H9 (cell line): ENCODE measurements at regions not wholly inside any gene's neighbourhood (a gene's known extent, or its start where the extent isn't known, plus 50 kb on each side); places are given as distances from the start of the nearest gene placed in this dataset.

ENCODE experiments used
- DNase-seq: peaks from one replicate; pipeline ENCODE4 v3.0.0-alpha.2; 2017
- H2AFZ ChIP-seq: one replicate; pipeline ENCODE4 v1.6.1; 2013; ENCODE audit warnings: mild to moderate bottlenecking, low read length, control low read depth, moderate library complexity
- H2AK5ac ChIP-seq: 2 replicates; pipeline ENCODE4 v1.6.1; 2013; ENCODE audit warnings: low read length, control low read depth, mixed read lengths; ENCODE audit not compliant: insufficient read length
- H2BK120ac ChIP-seq: one replicate; pipeline ENCODE4 v1.6.1; 2013; ENCODE audit warnings: low read depth, mild to moderate bottlenecking, low read length, control low read depth, inconsistent platforms; ENCODE audit not compliant: poor library complexity, severe bottlenecking
- H2BK12ac ChIP-seq: 2 replicates; pipeline ENCODE4 v1.6.1; 2013; ENCODE audit warnings: low read length, control low read depth, mixed read lengths, low read depth; ENCODE audit not compliant: insufficient read length
- H2BK15ac ChIP-seq: 2 replicates; pipeline ENCODE4 v1.6.1; 2013; ENCODE audit warnings: low read depth, low read length, control low read depth
- H2BK20ac ChIP-seq: one replicate; pipeline ENCODE4 v1.6.1; 2013; ENCODE audit warnings: low read depth, mild to moderate bottlenecking, low read length, control low read depth, inconsistent platforms; ENCODE audit not compliant: poor library complexity, severe bottlenecking
- H2BK5ac ChIP-seq: 2 replicates; pipeline ENCODE4 v1.6.1; 2013; ENCODE audit warnings: low read length, control low read depth, mixed read lengths; ENCODE audit not compliant: insufficient read length
- H3K14ac ChIP-seq: 2 replicates; pipeline ENCODE4 v1.6.1; 2013; ENCODE audit warnings: low read length, control low read depth; ENCODE audit not compliant: insufficient read depth
- H3K18ac ChIP-seq: 2 replicates; pipeline ENCODE4 v1.6.1; 2013; ENCODE audit warnings: low read depth, mild to moderate bottlenecking, mixed read lengths, low read length, control low read depth; ENCODE audit not compliant: insufficient read length
- H3K23ac ChIP-seq: 2 replicates; pipeline ENCODE4 v1.6.1; 2013; ENCODE audit warnings: low read length, control low read depth, mixed read lengths, low read depth; ENCODE audit not compliant: insufficient read length
- H3K23me2 ChIP-seq: 2 replicates; pipeline ENCODE4 v1.6.1; 2013; ENCODE audit warnings: low read depth, mild to moderate bottlenecking, mixed read lengths, low read length, control low read depth; ENCODE audit not compliant: insufficient read length, poor library complexity, severe bottlenecking
- H3K27ac ChIP-seq: 2 replicates; pipeline ENCODE4 v1.5.1; 2013; ENCODE audit warnings: low read length, control low read depth, mixed read lengths, low read depth; ENCODE audit not compliant: insufficient read length
- H3K27me3 ChIP-seq: 2 replicates; pipeline ENCODE4 v1.6.1; 2013; ENCODE audit warnings: low read length, control low read depth, inconsistent platforms; ENCODE audit not compliant: insufficient read depth
- H3K4ac ChIP-seq: 2 replicates; pipeline ENCODE4 v1.6.1; 2013; ENCODE audit warnings: low read depth, mild to moderate bottlenecking, control low read depth, inconsistent platforms, low read length, moderate library complexity
- H3K4me1 ChIP-seq: 2 replicates; pipeline ENCODE4 v1.6.1; 2013; ENCODE audit warnings: low read length, control low read depth, inconsistent platforms; ENCODE audit not compliant: insufficient read depth
- H3K4me2 ChIP-seq: 2 replicates; pipeline ENCODE4 v1.6.1; 2013; ENCODE audit warnings: low read length, control low read depth, mixed read lengths; ENCODE audit not compliant: insufficient read length, insufficient read depth
- H3K56ac ChIP-seq: 2 replicates; pipeline ENCODE4 v1.6.1; 2013; ENCODE audit warnings: low read depth, mild to moderate bottlenecking, mixed read lengths, low read length, control low read depth; ENCODE audit not compliant: insufficient read length
- H3K79me1 ChIP-seq: 2 replicates; pipeline ENCODE4 v1.6.1; 2013; ENCODE audit warnings: low read depth, mild to moderate bottlenecking, moderate library complexity, low read length, control low read depth, inconsistent platforms; ENCODE audit not compliant: insufficient read depth, poor library complexity, severe bottlenecking
- H3K79me2 ChIP-seq: 2 replicates; pipeline ENCODE4 v1.6.1; 2013; ENCODE audit warnings: low read length, control low read depth, inconsistent platforms; ENCODE audit not compliant: insufficient read depth
- H3K9ac ChIP-seq: 2 replicates; pipeline ENCODE4 v1.6.1; 2013; ENCODE audit warnings: low read length, control low read depth, mixed read lengths; ENCODE audit not compliant: insufficient read length; ENCODE audit errors: extremely low read depth
- H3K9me3 ChIP-seq: one replicate; pipeline ENCODE4 v1.6.1; 2013; ENCODE audit warnings: low read depth, low read length, inconsistent platforms; ENCODE audit not compliant: control insufficient read depth
- H3T11ph ChIP-seq: one replicate; pipeline ENCODE4 v1.6.1; 2013; ENCODE audit warnings: mild to moderate bottlenecking, low read length, control low read depth, inconsistent platforms
- H4K20me1 ChIP-seq: one replicate; pipeline ENCODE4 v1.6.1; 2013; ENCODE audit not compliant: control insufficient read depth, insufficient read length, insufficient read depth
- H4K5ac ChIP-seq: 2 replicates; pipeline ENCODE4 v1.6.1; 2013; ENCODE audit warnings: low read depth, mild to moderate bottlenecking, mixed read lengths, low read length, control low read depth; ENCODE audit not compliant: insufficient read length
- H4K8ac ChIP-seq: replicated peaks from 2 replicates; pipeline ENCODE4 v1.6.1; 2013; ENCODE audit warnings: low read length, control low read depth, mixed read lengths, low read depth; ENCODE audit not compliant: insufficient read length
- H4K91ac ChIP-seq: 2 replicates; pipeline ENCODE4 v1.6.1; 2013; ENCODE audit warnings: low read depth, mild to moderate bottlenecking, moderate library complexity, mixed read lengths, low read length, control low read depth; ENCODE audit not compliant: insufficient read length
- H3K27ac Mint-ChIP-seq, 3 experiments: 2 replicates in 2 of 3; 3 replicates in 1 of 3; pipeline ENCODE4 v1.8.0; 2020 to 2021; ENCODE audit warnings: mixed read lengths in 3 of 3, mild to moderate bottlenecking in 1 of 3, moderate library complexity in 1 of 3
- H3K27me3 Mint-ChIP-seq: 2 replicates; pipeline ENCODE4 v1.8.0; 2021; ENCODE audit warnings: low read depth, mild to moderate bottlenecking, moderate library complexity, mixed read lengths
- H3K36me3 Mint-ChIP-seq, 3 experiments: 2 replicates in 2 of 3; 3 replicates in 1 of 3; pipeline ENCODE4 v1.8.0; 2020 to 2021; ENCODE audit warnings: low read depth in 3 of 3, mixed read lengths in 3 of 3; ENCODE audit not compliant: insufficient read depth in 1 of 3
- H3K4me1 Mint-ChIP-seq, 2 experiments: 2 replicates each; pipeline ENCODE4 v1.8.0; 2020; ENCODE audit warnings: mixed read lengths in 2 of 2
- H3K4me3 Mint-ChIP-seq, 2 experiments: 2 replicates in 1 of 2; 3 replicates in 1 of 2; pipeline ENCODE4 v1.8.0; 2020 to 2021; ENCODE audit warnings: mild to moderate bottlenecking in 2 of 2, mixed read lengths in 2 of 2, moderate library complexity in 1 of 2
- H3K9me3 Mint-ChIP-seq, 2 experiments: 2 replicates in 1 of 2; 3 replicates in 1 of 2; pipeline ENCODE4 v1.8.0; 2020; ENCODE audit warnings: mild to moderate bottlenecking in 2 of 2, mixed read lengths in 2 of 2, moderate library complexity in 1 of 2
- WGBS: extraction: QIAGEN DNeasy Blood & Tissue Kit; methylation state at CpG from one replicate; pipeline ENCODE4 v1.1.7; 2013; ENCODE audit warnings: missing lambda C conversion rate, low lambda C conversion rate, mixed read lengths; ENCODE audit not compliant: insufficient read length; ENCODE audit errors: extremely low coverage; 5-methylcytosine and 5-hydroxymethylcytosine counted together
- TF ChIP-seq, protein P1 (sequence below): fragments of 200-600 bp; sonication (generic); conservative IDR thresholded peaks from 3 replicates; pipeline ENCODE4 v1.8.0; 2021; ENCODE audit warnings: antibody characterized with exemption, mild to moderate bottlenecking

DNA sequence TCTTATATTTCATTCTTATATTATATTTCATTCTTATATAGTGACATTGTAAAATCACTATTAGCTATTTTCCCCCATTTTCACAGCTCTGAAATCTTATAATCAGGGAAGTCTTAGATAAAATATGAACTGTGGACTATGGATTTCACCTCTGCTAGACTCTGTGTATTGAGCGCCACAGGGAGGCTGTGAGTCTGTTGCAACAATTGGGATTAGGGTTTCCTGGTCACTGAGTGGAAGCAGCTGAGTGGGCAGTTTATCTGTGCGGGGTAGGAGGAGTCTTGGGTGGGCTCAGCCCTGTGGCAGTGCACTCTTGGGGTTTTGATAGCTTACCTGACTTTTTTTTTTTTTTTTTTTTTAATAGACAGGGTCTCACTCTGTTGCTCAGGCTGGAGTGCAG lies 249.5 kb downstream of the PTTG2 start:
- H3K9me3 ChIP-seq, result no peaks in the 10 kb centered on the region
- H3K27me3 ChIP-seq, result no peaks in the 10 kb centered on the region
- no peaks in the 10 kb centered on the region for H4K20me1 ChIP-seq

More for the DNA sequence above, 249.5 kb downstream of the PTTG2 start:
- no peak for DNase-seq
- H3K14ac ChIP-seq, result no peak overlapping the region
- peaks cover 6 to 7% of the 10 kb centered on the region in 2 experiments for H3K4me1 Mint-ChIP-seq
- H3K4me3 Mint-ChIP-seq, result no peak overlapping the region
- H3K79me1 ChIP-seq, result no peaks in the 10 kb centered on the region
- peaks cover 5% of the 10 kb centered on the region; the same call in 1 of the 2 replicates for H3K4me1 ChIP-seq
- no peaks in the 10 kb centered on the region for H3K36me3 Mint-ChIP-seq
- H2AFZ ChIP-seq, result no peak overlapping the region
- H2BK15ac ChIP-seq, result no peak overlapping the region
- no peaks in the 10 kb centered on the region for H3K27me3 Mint-ChIP-seq
- H2BK120ac ChIP-seq, result no peak overlapping the region
- TF ChIP-seq, protein P1, sequence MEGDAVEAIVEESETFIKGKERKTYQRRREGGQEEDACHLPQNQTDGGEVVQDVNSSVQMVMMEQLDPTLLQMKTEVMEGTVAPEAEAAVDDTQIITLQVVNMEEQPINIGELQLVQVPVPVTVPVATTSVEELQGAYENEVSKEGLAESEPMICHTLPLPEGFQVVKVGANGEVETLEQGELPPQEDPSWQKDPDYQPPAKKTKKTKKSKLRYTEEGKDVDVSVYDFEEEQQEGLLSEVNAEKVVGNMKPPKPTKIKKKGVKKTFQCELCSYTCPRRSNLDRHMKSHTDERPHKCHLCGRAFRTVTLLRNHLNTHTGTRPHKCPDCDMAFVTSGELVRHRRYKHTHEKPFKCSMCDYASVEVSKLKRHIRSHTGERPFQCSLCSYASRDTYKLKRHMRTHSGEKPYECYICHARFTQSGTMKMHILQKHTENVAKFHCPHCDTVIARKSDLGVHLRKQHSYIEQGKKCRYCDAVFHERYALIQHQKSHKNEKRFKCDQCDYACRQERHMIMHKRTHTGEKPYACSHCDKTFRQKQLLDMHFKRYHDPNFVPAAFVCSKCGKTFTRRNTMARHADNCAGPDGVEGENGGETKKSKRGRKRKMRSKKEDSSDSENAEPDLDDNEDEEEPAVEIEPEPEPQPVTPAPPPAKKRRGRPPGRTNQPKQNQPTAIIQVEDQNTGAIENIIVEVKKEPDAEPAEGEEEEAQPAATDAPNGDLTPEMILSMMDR, result no peak
- no peak overlapping the region for H3T11ph ChIP-seq
- H2AK5ac ChIP-seq, result no peak overlapping the region
- H4K8ac ChIP-seq, result no peak overlapping the region
- peak overlapping the region; percentile 28 for H2BK12ac ChIP-seq
- no CpG with 5 or more reads among the region's 2 CpGs for WGBS
- no peak overlapping the region for H3K4ac ChIP-seq
- no peak overlapping the region for H4K5ac ChIP-seq
- no peak overlapping the region for H2BK5ac ChIP-seq
- H3K27ac ChIP-seq, result no peak overlapping the region
- H3K23me2 ChIP-seq, result no peaks in the 10 kb centered on the region
- H3K56ac ChIP-seq, result no peak overlapping the region
- no peak overlapping the region for H3K27ac Mint-ChIP-seq
- no peaks in the 10 kb centered on the region; a peak in 1 of 5 replicates for H3K9me3 Mint-ChIP-seq
- no peak overlapping the region for H2BK20ac ChIP-seq
- H3K18ac ChIP-seq, result no peak overlapping the region
- no peak overlapping the region for H3K9ac ChIP-seq
- no peak overlapping the region for H3K4me2 ChIP-seq
- no peaks in the 10 kb centered on the region for H3K79me2 ChIP-seq
- H3K23ac ChIP-seq, result no peak overlapping the region
- no peak overlapping the region for H4K91ac ChIP-seq
